ENCODE measurements at regions not wholly inside any gene's neighbourhood (a gene's known extent, or its start where the extent isn't known, plus 50 kb on each side); places are given as distances from the start of the nearest gene placed in this dataset.

GRCh38 chr4:24664956-24665355, 80.6 kb upstream of the DHX15 start:
- Histone ChIP-seq H3K36me3 (ENCODE audit: control insufficient read depth, insufficient read depth, low read length) (no peaks in the 10 kb centered on the region), H3K9ac (no peak overlapping the region), H3K4me3 (ENCODE audit: low read depth, low read length) (no peak overlapping the region), H2AFZ (no peak overlapping the region), H3K79me2 (no peaks in the 10 kb centered on the region), H3K4me2 (ENCODE audit: low read length) (no peak overlapping the region), H3K27ac (no peak overlapping the region), H3K4me1 (no peaks in the 10 kb centered on the region), H3K27me3 (ENCODE audit: control insufficient read depth, insufficient read depth, low read length) (no peaks in the 10 kb centered on the region), H3K9me3 (ENCODE audit: control insufficient read depth, low read length) (no peaks in the 10 kb centered on the region)
- TF ChIP-seq CTCF (IDR thresholded peaks at IDR 0.05): no peak

- no peak overlapping the region for H2AFZ ChIP-seq
- TF ChIP-seq CTCF (IDR thresholded peaks at IDR 0.05): no peak
- H3K27me3 ChIP-seq (ENCODE audit: control insufficient read depth, insufficient read depth, low read length): no peaks in the 10 kb centered on the region
- no peak overlapping the region for H3K27ac ChIP-seq
- no peaks in the 10 kb centered on the region for H3K36me3 ChIP-seq (ENCODE audit: control insufficient read depth, insufficient read depth, low read length)
- no peak overlapping the region for H3K4me3 ChIP-seq (ENCODE audit: low read depth, low read length)
- H3K9ac ChIP-seq: no peak overlapping the region
- H3K79me2 ChIP-seq: no peaks in the 10 kb centered on the region
- no peaks in the 10 kb centered on the region for H3K9me3 ChIP-seq (ENCODE audit: control insufficient read depth, low read length)
- H3K4me2 ChIP-seq (ENCODE audit: low read length): no peak overlapping the region
- H3K4me1 ChIP-seq: no peaks in the 10 kb centered on the region
These were observed 82.0 kb upstream of the DHX15 start for GRCh38 chr4:24666316-24666715.

GRCh38 chr4:24666816-24667477, 82.6 kb upstream of the DHX15 start:
- Histone ChIP-seq H3K36me3 (ENCODE audit: control insufficient read depth, insufficient read depth, low read length) (no peaks in the 10 kb centered on the region), H3K9ac (no peak overlapping the region), H3K27me3 (ENCODE audit: control insufficient read depth, insufficient read depth, low read length) (no peaks in the 10 kb centered on the region), H3K9me3 (ENCODE audit: control insufficient read depth, low read length) (no peaks in the 10 kb centered on the region), H3K4me1 (no peaks in the 10 kb centered on the region), H3K27ac (no peak overlapping the region), H2AFZ (no peak overlapping the region), H3K4me2 (ENCODE audit: low read length) (no peak overlapping the region), H3K4me3 (ENCODE audit: low read depth, low read length) (no peak overlapping the region), H3K79me2 (no peaks in the 10 kb centered on the region)
- TF ChIP-seq CTCF (IDR thresholded peaks at IDR 0.05): no peak

GRCh38 chr4:24668956-24669355, 84.6 kb upstream of the DHX15 start:
- Histone ChIP-seq H3K79me2 (no peaks in the 10 kb centered on the region), H3K4me3 (ENCODE audit: low read depth, low read length) (no peak overlapping the region), H3K9me3 (ENCODE audit: control insufficient read depth, low read length) (no peaks in the 10 kb centered on the region), H3K4me2 (ENCODE audit: low read length) (no peak overlapping the region), H3K9ac (no peak overlapping the region), H3K27ac (no peak overlapping the region), H3K4me1 (no peaks in the 10 kb centered on the region), H3K27me3 (ENCODE audit: control insufficient read depth, insufficient read depth, low read length) (no peaks in the 10 kb centered on the region), H2AFZ (no peak overlapping the region), H3K36me3 (ENCODE audit: control insufficient read depth, insufficient read depth, low read length) (no peaks in the 10 kb centered on the region)
- no peak for TF ChIP-seq CTCF (IDR thresholded peaks at IDR 0.05)

- Histone ChIP-seq H3K4me2 (ENCODE audit: low read length) (no peak overlapping the region), H3K4me3 (ENCODE audit: low read depth, low read length) (no peak overlapping the region), H2AFZ (no peak overlapping the region), H3K27ac (no peak overlapping the region), H3K9ac (no peak overlapping the region), H3K79me2 (no peaks in the 10 kb centered on the region), H3K36me3 (ENCODE audit: control insufficient read depth, insufficient read depth, low read length) (no peaks in the 10 kb centered on the region), H3K9me3 (ENCODE audit: control insufficient read depth, low read length) (no peaks in the 10 kb centered on the region), H3K4me1 (no peaks in the 10 kb centered on the region), H3K27me3 (ENCODE audit: control insufficient read depth, insufficient read depth, low read length) (no peaks in the 10 kb centered on the region)
- no peak for TF ChIP-seq CTCF (IDR thresholded peaks at IDR 0.05)
These were observed 85.4 kb upstream of the DHX15 start for GRCh38 chr4:24669751-24670150.
